B cell (primary cell): ENCODE measurements at regions not wholly inside any gene's neighbourhood (a gene's known extent, or its start where the extent isn't known, plus 50 kb on each side); places are given as distances from the start of the nearest gene placed in this dataset.

Experiments used
- EZH2 ChIP-seq: IDR thresholded peaks from 2 replicates; pipeline ENCODE4 v1.6.1; 2012; ENCODE audit warnings: borderline replicate concordance, low read depth, mild to moderate bottlenecking, moderate library complexity, low read length; ENCODE audit not compliant: insufficient read depth, poor library complexity, severe bottlenecking
- TF ChIP-seq, protein P1 (sequence below): fragments of 200-600 bp; IDR thresholded peaks from one replicate; pipeline ENCODE4 v1.8.0; 2022; ENCODE audit warnings: antibody characterized with exemption, mild to moderate bottlenecking

- no peak for TF ChIP-seq EZH2
- TF ChIP-seq, protein P1, sequence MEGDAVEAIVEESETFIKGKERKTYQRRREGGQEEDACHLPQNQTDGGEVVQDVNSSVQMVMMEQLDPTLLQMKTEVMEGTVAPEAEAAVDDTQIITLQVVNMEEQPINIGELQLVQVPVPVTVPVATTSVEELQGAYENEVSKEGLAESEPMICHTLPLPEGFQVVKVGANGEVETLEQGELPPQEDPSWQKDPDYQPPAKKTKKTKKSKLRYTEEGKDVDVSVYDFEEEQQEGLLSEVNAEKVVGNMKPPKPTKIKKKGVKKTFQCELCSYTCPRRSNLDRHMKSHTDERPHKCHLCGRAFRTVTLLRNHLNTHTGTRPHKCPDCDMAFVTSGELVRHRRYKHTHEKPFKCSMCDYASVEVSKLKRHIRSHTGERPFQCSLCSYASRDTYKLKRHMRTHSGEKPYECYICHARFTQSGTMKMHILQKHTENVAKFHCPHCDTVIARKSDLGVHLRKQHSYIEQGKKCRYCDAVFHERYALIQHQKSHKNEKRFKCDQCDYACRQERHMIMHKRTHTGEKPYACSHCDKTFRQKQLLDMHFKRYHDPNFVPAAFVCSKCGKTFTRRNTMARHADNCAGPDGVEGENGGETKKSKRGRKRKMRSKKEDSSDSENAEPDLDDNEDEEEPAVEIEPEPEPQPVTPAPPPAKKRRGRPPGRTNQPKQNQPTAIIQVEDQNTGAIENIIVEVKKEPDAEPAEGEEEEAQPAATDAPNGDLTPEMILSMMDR = no peak
Measured at GRCh38 chr3:144033240-144033589, 61.6 kb downstream of the DIPK2A start.
